HFF-Myc (cell line): ENCODE measurements at regions not wholly inside any gene's neighbourhood (a gene's known extent, or its start where the extent isn't known, plus 50 kb on each side); places are given as distances from the start of the nearest gene placed in this dataset.

Experiments used
- DNase-seq: peaks from one replicate; pipeline ENCODE4 v3.0.0-alpha.2; 2011; ENCODE audit warnings: low read depth; ENCODE audit errors: extremely low read depth
- H3K4me3 ChIP-seq: replicated peaks from 2 replicates; pipeline ENCODE4 v1.5.1; 2011; ENCODE audit warnings: low read depth, mild to moderate bottlenecking, control low read depth, low read length
- TF ChIP-seq, protein P1 (sequence below): IDR thresholded peaks from 2 replicates; pipeline ENCODE4 v1.5.1; 2012; ENCODE audit warnings: mild to moderate bottlenecking, low read depth, low read length, control low read depth; ENCODE audit errors: missing control alignments

DNA sequence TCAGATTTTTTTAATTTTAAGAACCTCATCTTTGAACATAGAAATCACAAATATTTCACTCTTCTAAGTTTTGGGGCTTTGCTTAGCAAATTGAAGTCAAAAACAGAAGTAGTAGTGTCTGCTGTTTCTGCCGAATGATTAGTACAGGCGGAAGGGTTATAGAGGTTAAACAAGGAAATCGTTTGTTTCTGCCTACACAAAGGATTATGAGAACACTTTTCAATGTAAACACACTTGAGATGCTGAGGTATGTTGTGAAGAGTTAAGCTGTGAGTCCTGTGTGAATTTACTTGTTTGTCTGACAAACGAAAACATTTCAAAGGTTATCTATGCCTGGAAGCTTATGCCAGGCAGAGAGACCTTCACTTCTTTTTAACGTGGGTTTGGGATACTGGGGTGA lies 224.8 kb downstream of the CETN3 start:
- TF ChIP-seq, protein P1, sequence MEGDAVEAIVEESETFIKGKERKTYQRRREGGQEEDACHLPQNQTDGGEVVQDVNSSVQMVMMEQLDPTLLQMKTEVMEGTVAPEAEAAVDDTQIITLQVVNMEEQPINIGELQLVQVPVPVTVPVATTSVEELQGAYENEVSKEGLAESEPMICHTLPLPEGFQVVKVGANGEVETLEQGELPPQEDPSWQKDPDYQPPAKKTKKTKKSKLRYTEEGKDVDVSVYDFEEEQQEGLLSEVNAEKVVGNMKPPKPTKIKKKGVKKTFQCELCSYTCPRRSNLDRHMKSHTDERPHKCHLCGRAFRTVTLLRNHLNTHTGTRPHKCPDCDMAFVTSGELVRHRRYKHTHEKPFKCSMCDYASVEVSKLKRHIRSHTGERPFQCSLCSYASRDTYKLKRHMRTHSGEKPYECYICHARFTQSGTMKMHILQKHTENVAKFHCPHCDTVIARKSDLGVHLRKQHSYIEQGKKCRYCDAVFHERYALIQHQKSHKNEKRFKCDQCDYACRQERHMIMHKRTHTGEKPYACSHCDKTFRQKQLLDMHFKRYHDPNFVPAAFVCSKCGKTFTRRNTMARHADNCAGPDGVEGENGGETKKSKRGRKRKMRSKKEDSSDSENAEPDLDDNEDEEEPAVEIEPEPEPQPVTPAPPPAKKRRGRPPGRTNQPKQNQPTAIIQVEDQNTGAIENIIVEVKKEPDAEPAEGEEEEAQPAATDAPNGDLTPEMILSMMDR, result no peak
- DNase-seq, result no peak
- no peak overlapping the region for H3K4me3 ChIP-seq

DNA sequence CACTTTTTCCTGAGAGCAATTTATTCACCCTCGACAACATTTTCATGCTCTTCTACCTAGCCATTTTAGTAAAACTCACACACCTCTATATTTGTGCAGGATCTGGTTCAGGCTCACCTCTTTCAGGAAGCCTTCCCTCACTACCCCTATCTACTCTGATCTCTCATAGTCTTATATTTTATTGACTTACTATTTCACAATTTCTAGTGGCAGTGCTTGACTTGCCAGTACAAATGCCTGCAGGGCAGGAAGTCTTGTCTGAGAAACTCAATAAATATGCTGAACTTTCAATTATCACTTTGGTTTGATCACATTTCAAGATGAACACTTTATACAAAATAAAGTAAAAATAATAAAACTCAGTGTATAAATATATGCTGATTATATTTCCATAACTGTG lies 226.8 kb downstream of the CETN3 start:
- no peak overlapping the region for H3K4me3 ChIP-seq
- TF ChIP-seq, protein P1, result no peak
- no peak for DNase-seq

DNA sequence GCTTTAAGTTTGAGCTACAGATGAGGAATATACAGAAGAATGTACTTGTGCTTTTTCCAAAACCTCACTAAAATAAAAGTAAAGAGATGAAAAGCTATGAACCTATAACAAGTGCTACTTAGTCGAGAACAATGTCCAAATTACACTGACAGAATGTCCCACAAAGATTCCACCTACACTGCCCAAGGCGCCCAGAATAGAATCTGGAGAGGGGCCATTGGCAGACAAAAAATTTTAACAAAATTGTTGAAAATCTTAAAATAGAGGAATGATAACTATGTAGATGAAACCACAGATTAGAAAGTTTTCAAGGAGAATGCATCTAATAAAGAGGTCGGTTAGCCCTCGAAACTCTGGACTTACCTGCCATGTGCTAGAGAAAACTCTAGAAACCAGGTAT lies 235.3 kb downstream of the CETN3 start:
- H3K4me3 ChIP-seq, result no peak overlapping the region
- no peak for DNase-seq
- TF ChIP-seq, protein P1, result no peak

DNA sequence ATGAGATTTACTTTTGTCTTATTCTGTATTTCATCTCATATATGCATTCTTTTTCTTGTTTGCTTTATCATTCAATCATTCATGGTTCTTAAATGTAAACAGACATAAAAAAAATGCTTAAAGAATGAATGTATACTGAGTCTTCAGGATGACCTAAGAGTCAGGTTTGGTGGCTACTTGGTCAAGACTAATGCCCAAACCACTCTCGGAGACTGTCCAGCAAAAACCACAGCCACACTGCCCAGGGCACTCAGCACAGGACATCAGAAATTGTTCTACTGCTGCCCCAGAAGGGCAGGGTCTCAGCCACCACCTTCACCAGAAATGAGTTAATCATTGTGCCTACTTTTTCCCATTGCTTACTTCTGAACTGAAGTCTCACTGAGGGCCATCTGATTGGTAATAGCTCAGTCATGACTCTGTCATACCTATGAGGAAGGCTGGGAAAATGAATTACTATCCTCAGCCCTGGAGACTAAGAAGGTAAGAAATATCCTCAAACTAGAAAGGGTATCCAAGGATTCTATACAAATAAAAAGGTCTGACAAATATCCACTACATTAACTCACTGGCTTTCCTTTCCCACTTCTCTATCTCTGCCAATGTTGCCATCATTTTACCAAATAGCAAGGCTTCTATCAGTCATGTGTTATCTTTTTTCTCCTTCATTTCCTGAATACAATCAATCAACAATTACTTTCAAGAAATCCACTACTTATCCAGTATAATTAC lies 236.1 kb downstream of the CETN3 start:
- TF ChIP-seq, protein P1, result no peak
- DNase-seq, result no peak

DNA sequence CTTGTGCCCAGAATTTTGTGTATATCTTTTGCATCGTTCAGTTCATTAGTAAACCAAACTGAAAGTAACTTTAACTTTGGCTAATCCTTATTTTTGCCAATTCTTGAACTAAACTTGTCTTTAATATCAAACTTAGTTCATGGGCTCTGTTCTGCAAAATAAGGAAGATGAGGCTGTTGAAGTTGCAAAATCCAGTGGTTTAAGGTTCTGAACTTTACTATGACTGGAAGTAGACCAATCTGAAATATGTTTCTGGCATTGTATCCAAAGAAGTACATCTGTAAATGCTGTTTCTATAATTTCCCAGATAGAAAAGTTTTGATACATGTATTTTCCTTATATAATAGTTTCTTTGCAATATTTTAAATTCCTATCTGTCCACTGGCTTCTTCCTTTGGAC lies 238.1 kb downstream of the CETN3 start:
- no peak overlapping the region for H3K4me3 ChIP-seq
- no peak for DNase-seq
- TF ChIP-seq, protein P1, result no peak

More for the DNA sequence above, 236.1 kb downstream of the CETN3 start:
- H3K4me3 ChIP-seq, result no peak overlapping the region

DNA sequence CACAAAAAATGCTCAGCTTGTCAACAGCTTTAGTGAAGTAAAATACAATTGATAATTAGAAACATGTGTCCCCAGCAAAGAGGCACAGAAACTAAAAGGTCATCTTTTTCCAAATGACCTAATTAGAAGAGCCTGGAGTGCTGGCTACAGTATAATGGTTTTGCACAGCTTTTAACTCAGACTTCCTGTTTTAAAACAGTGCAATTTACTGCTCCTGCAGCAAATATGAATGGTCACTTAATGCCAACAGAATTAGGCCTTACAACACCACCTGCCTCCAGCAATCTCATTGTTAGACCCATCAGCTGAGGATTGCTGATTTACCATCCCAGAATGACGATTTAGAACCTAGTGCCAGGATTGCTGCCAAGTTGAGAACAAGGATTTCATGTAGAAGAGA lies 239.3 kb downstream of the CETN3 start:
- no peak for DNase-seq
- H3K4me3 ChIP-seq, result no peak overlapping the region
- TF ChIP-seq, protein P1, result no peak

DNA sequence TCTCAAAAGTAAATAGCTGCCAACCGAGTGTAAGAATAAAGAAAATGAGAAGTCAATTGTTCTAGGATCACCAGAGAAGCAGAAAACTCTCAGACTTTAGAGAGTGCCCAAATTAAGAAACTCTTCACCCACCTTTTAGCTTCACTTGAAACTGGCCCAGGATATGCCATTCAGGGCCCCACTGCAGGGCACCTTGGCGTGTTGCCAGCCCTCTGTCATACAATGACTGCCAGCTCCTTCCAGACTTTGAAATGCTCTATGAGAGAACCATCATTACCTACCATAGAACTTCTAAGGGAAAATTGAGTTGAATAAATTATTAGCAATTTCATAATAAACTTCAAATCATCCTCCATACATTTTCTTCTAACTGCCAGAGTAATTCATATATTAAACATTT lies 240.5 kb downstream of the CETN3 start:
- no peak overlapping the region for H3K4me3 ChIP-seq
- TF ChIP-seq, protein P1, result no peak
- DNase-seq, result no peak
